H9 (cell line): ENCODE measurements at regions not wholly inside any gene's neighbourhood (a gene's known extent, or its start where the extent isn't known, plus 50 kb on each side); places are given as distances from the start of the nearest gene placed in this dataset.

ENCODE experiments used
- DNase-seq: peaks from one replicate; pipeline ENCODE4 v3.0.0-alpha.2; 2017
- H2AFZ ChIP-seq: one replicate; pipeline ENCODE4 v1.6.1; 2013; ENCODE audit warnings: mild to moderate bottlenecking, low read length, control low read depth, moderate library complexity
- H2AK5ac ChIP-seq: 2 replicates; pipeline ENCODE4 v1.6.1; 2013; ENCODE audit warnings: low read length, control low read depth, mixed read lengths; ENCODE audit not compliant: insufficient read length
- H2BK120ac ChIP-seq: one replicate; pipeline ENCODE4 v1.6.1; 2013; ENCODE audit warnings: low read depth, mild to moderate bottlenecking, low read length, control low read depth, inconsistent platforms; ENCODE audit not compliant: poor library complexity, severe bottlenecking
- H2BK12ac ChIP-seq: 2 replicates; pipeline ENCODE4 v1.6.1; 2013; ENCODE audit warnings: low read length, control low read depth, mixed read lengths, low read depth; ENCODE audit not compliant: insufficient read length
- H2BK15ac ChIP-seq: 2 replicates; pipeline ENCODE4 v1.6.1; 2013; ENCODE audit warnings: low read depth, low read length, control low read depth
- H2BK20ac ChIP-seq: one replicate; pipeline ENCODE4 v1.6.1; 2013; ENCODE audit warnings: low read depth, mild to moderate bottlenecking, low read length, control low read depth, inconsistent platforms; ENCODE audit not compliant: poor library complexity, severe bottlenecking
- H2BK5ac ChIP-seq: 2 replicates; pipeline ENCODE4 v1.6.1; 2013; ENCODE audit warnings: low read length, control low read depth, mixed read lengths; ENCODE audit not compliant: insufficient read length
- H3K14ac ChIP-seq: 2 replicates; pipeline ENCODE4 v1.6.1; 2013; ENCODE audit warnings: low read length, control low read depth; ENCODE audit not compliant: insufficient read depth
- H3K18ac ChIP-seq: 2 replicates; pipeline ENCODE4 v1.6.1; 2013; ENCODE audit warnings: low read depth, mild to moderate bottlenecking, mixed read lengths, low read length, control low read depth; ENCODE audit not compliant: insufficient read length
- H3K23ac ChIP-seq: 2 replicates; pipeline ENCODE4 v1.6.1; 2013; ENCODE audit warnings: low read length, control low read depth, mixed read lengths, low read depth; ENCODE audit not compliant: insufficient read length
- H3K23me2 ChIP-seq: 2 replicates; pipeline ENCODE4 v1.6.1; 2013; ENCODE audit warnings: low read depth, mild to moderate bottlenecking, mixed read lengths, low read length, control low read depth; ENCODE audit not compliant: insufficient read length, poor library complexity, severe bottlenecking
- H3K27ac ChIP-seq: 2 replicates; pipeline ENCODE4 v1.5.1; 2013; ENCODE audit warnings: low read length, control low read depth, mixed read lengths, low read depth; ENCODE audit not compliant: insufficient read length
- H3K27me3 ChIP-seq: 2 replicates; pipeline ENCODE4 v1.6.1; 2013; ENCODE audit warnings: low read length, control low read depth, inconsistent platforms; ENCODE audit not compliant: insufficient read depth
- H3K4ac ChIP-seq: 2 replicates; pipeline ENCODE4 v1.6.1; 2013; ENCODE audit warnings: low read depth, mild to moderate bottlenecking, control low read depth, inconsistent platforms, low read length, moderate library complexity
- H3K4me1 ChIP-seq: 2 replicates; pipeline ENCODE4 v1.6.1; 2013; ENCODE audit warnings: low read length, control low read depth, inconsistent platforms; ENCODE audit not compliant: insufficient read depth
- H3K4me2 ChIP-seq: 2 replicates; pipeline ENCODE4 v1.6.1; 2013; ENCODE audit warnings: low read length, control low read depth, mixed read lengths; ENCODE audit not compliant: insufficient read length, insufficient read depth
- H3K56ac ChIP-seq: 2 replicates; pipeline ENCODE4 v1.6.1; 2013; ENCODE audit warnings: low read depth, mild to moderate bottlenecking, mixed read lengths, low read length, control low read depth; ENCODE audit not compliant: insufficient read length
- H3K79me1 ChIP-seq: 2 replicates; pipeline ENCODE4 v1.6.1; 2013; ENCODE audit warnings: low read depth, mild to moderate bottlenecking, moderate library complexity, low read length, control low read depth, inconsistent platforms; ENCODE audit not compliant: insufficient read depth, poor library complexity, severe bottlenecking
- H3K79me2 ChIP-seq: 2 replicates; pipeline ENCODE4 v1.6.1; 2013; ENCODE audit warnings: low read length, control low read depth, inconsistent platforms; ENCODE audit not compliant: insufficient read depth
- H3K9ac ChIP-seq: 2 replicates; pipeline ENCODE4 v1.6.1; 2013; ENCODE audit warnings: low read length, control low read depth, mixed read lengths; ENCODE audit not compliant: insufficient read length; ENCODE audit errors: extremely low read depth
- H3K9me3 ChIP-seq: one replicate; pipeline ENCODE4 v1.6.1; 2013; ENCODE audit warnings: low read depth, low read length, inconsistent platforms; ENCODE audit not compliant: control insufficient read depth
- H3T11ph ChIP-seq: one replicate; pipeline ENCODE4 v1.6.1; 2013; ENCODE audit warnings: mild to moderate bottlenecking, low read length, control low read depth, inconsistent platforms
- H4K20me1 ChIP-seq: one replicate; pipeline ENCODE4 v1.6.1; 2013; ENCODE audit not compliant: control insufficient read depth, insufficient read length, insufficient read depth
- H4K5ac ChIP-seq: 2 replicates; pipeline ENCODE4 v1.6.1; 2013; ENCODE audit warnings: low read depth, mild to moderate bottlenecking, mixed read lengths, low read length, control low read depth; ENCODE audit not compliant: insufficient read length
- H4K8ac ChIP-seq: replicated peaks from 2 replicates; pipeline ENCODE4 v1.6.1; 2013; ENCODE audit warnings: low read length, control low read depth, mixed read lengths, low read depth; ENCODE audit not compliant: insufficient read length
- H4K91ac ChIP-seq: 2 replicates; pipeline ENCODE4 v1.6.1; 2013; ENCODE audit warnings: low read depth, mild to moderate bottlenecking, moderate library complexity, mixed read lengths, low read length, control low read depth; ENCODE audit not compliant: insufficient read length
- H3K27ac Mint-ChIP-seq, 3 experiments: 2 replicates in 2 of 3; 3 replicates in 1 of 3; pipeline ENCODE4 v1.8.0; 2020 to 2021; ENCODE audit warnings: mixed read lengths in 3 of 3, mild to moderate bottlenecking in 1 of 3, moderate library complexity in 1 of 3
- H3K27me3 Mint-ChIP-seq: 2 replicates; pipeline ENCODE4 v1.8.0; 2021; ENCODE audit warnings: low read depth, mild to moderate bottlenecking, moderate library complexity, mixed read lengths
- H3K36me3 Mint-ChIP-seq, 3 experiments: 2 replicates in 2 of 3; 3 replicates in 1 of 3; pipeline ENCODE4 v1.8.0; 2020 to 2021; ENCODE audit warnings: low read depth in 3 of 3, mixed read lengths in 3 of 3; ENCODE audit not compliant: insufficient read depth in 1 of 3
- H3K4me1 Mint-ChIP-seq, 2 experiments: 2 replicates each; pipeline ENCODE4 v1.8.0; 2020; ENCODE audit warnings: mixed read lengths in 2 of 2
- H3K4me3 Mint-ChIP-seq, 2 experiments: 2 replicates in 1 of 2; 3 replicates in 1 of 2; pipeline ENCODE4 v1.8.0; 2020 to 2021; ENCODE audit warnings: mild to moderate bottlenecking in 2 of 2, mixed read lengths in 2 of 2, moderate library complexity in 1 of 2
- H3K9me3 Mint-ChIP-seq, 2 experiments: 2 replicates in 1 of 2; 3 replicates in 1 of 2; pipeline ENCODE4 v1.8.0; 2020; ENCODE audit warnings: mild to moderate bottlenecking in 2 of 2, mixed read lengths in 2 of 2, moderate library complexity in 1 of 2
- WGBS: extraction: QIAGEN DNeasy Blood & Tissue Kit; methylation state at CpG from one replicate; pipeline ENCODE4 v1.1.7; 2013; ENCODE audit warnings: missing lambda C conversion rate, low lambda C conversion rate, mixed read lengths; ENCODE audit not compliant: insufficient read length; ENCODE audit errors: extremely low coverage; 5-methylcytosine and 5-hydroxymethylcytosine counted together
- TF ChIP-seq, protein P1 (sequence below): fragments of 200-600 bp; sonication (generic); conservative IDR thresholded peaks from 3 replicates; pipeline ENCODE4 v1.8.0; 2021; ENCODE audit warnings: antibody characterized with exemption, mild to moderate bottlenecking

DNA sequence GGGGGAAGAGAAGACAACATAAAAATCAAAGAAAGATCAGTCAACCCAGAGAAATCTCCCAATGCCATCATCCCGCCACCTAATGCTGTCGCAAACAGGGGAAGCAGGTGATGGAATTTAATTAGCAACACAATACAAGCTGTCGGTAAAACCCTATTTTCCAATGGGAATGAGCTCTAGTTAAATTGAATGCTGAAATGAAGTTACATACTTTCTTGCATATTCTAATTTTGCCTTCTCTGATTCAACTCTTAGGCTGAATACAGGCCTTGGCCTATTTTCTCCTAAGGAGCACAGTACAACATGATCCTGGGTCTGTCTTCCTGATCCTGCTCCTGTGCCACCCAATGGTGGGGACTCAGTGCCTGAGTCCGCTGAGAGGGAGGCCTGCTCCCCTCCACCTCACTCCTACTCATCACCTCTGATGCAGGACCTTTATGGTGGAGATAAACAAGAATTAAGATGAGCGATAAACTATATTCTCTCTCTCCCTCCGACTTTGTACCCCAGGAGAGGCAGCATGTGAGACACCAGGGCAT is 238.8 kb downstream of the GXYLT1 start:
- H3K79me1 ChIP-seq = no peaks in the 10 kb centered on the region
- H3K23ac ChIP-seq = no peak overlapping the region
- TF ChIP-seq, protein P1, sequence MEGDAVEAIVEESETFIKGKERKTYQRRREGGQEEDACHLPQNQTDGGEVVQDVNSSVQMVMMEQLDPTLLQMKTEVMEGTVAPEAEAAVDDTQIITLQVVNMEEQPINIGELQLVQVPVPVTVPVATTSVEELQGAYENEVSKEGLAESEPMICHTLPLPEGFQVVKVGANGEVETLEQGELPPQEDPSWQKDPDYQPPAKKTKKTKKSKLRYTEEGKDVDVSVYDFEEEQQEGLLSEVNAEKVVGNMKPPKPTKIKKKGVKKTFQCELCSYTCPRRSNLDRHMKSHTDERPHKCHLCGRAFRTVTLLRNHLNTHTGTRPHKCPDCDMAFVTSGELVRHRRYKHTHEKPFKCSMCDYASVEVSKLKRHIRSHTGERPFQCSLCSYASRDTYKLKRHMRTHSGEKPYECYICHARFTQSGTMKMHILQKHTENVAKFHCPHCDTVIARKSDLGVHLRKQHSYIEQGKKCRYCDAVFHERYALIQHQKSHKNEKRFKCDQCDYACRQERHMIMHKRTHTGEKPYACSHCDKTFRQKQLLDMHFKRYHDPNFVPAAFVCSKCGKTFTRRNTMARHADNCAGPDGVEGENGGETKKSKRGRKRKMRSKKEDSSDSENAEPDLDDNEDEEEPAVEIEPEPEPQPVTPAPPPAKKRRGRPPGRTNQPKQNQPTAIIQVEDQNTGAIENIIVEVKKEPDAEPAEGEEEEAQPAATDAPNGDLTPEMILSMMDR = no peak
- no peak overlapping the region for H3K4ac ChIP-seq
- H3K27me3 ChIP-seq = no peaks in the 10 kb centered on the region
- H3K27ac ChIP-seq = no peak overlapping the region
- H3K18ac ChIP-seq = no peak overlapping the region
- H3K23me2 ChIP-seq = no peaks in the 10 kb centered on the region
- H3T11ph ChIP-seq = no peak overlapping the region
- H3K4me1 ChIP-seq = peaks cover 6% of the 10 kb centered on the region
- H4K8ac ChIP-seq = no peak overlapping the region
- H3K27ac Mint-ChIP-seq = peak overlapping the region in 2 of 3 experiments; percentile 29 to 92; a peak in 2 of 7 replicates
- H3K56ac ChIP-seq = no peak overlapping the region
- no peaks in the 10 kb centered on the region; the same call in 1 of the 2 replicates for H3K27me3 Mint-ChIP-seq
- H3K9me3 ChIP-seq = no peaks in the 10 kb centered on the region
- no peak overlapping the region for H2BK120ac ChIP-seq
- no peak overlapping the region for H2BK5ac ChIP-seq
- H4K20me1 ChIP-seq = no peaks in the 10 kb centered on the region
- no peak overlapping the region for H4K91ac ChIP-seq
- H3K79me2 ChIP-seq = no peaks in the 10 kb centered on the region
- H2AK5ac ChIP-seq = no peak overlapping the region
- H4K5ac ChIP-seq = no peak overlapping the region
- no peak overlapping the region for H2BK15ac ChIP-seq
- no peak overlapping the region for H2AFZ ChIP-seq
- H3K14ac ChIP-seq = no peak overlapping the region; the same call in 1 of the 2 replicates
- H3K36me3 Mint-ChIP-seq = no peaks in the 10 kb centered on the region
- H3K9me3 Mint-ChIP-seq = no peaks in the 10 kb centered on the region
- peaks cover 33 to 39% of the 10 kb centered on the region in 2 experiments for H3K4me1 Mint-ChIP-seq
- H3K9ac ChIP-seq = no peak overlapping the region
- no peak overlapping the region for H3K4me2 ChIP-seq
- no peak overlapping the region for H3K4me3 Mint-ChIP-seq
- H2BK12ac ChIP-seq = no peak overlapping the region
- H2BK20ac ChIP-seq = no peak overlapping the region
- no CpG with 5 or more reads among the region's 6 CpGs for WGBS
- no peak for DNase-seq
